ENCODE measurements at regions not wholly inside any gene's neighbourhood (a gene's known extent, or its start where the extent isn't known, plus 50 kb on each side); places are given as distances from the start of the nearest gene placed in this dataset.

GRCh38 chr10:14454206-14454605, 123.5 kb upstream of the FRMD4A start:
- no peak for TF ChIP-seq POLR2A (IDR thresholded peaks at IDR 0.05)
- TF ChIP-seq CTCF (IDR thresholded peaks at IDR 0.05), result no peak

All from body of pancreas (tissue), 4 donors.